SU-DHL-6 (cell line): ENCODE measurements at regions not wholly inside any gene's neighbourhood (a gene's known extent, or its start where the extent isn't known, plus 50 kb on each side); places are given as distances from the start of the nearest gene placed in this dataset.

Experiments used
- H2AFZ ChIP-seq: fragments of 200-600 bp; sonication (generic); 2 replicates; pipeline ENCODE4 v1.6.1; 2014; ENCODE audit warnings: low read depth, mild to moderate bottlenecking, moderate library complexity, mixed read lengths, antibody characterized with exemption, low read length; ENCODE audit not compliant: severe bottlenecking
- H3F3A ChIP-seq: fragments of 200-600 bp; shearing (Covaris generic); 2 replicates; pipeline ENCODE4 v1.6.0; 2016; ENCODE audit warnings: antibody characterized with exemption, mild to moderate bottlenecking; ENCODE audit not compliant: insufficient read depth
- H3K27ac ChIP-seq: fragments of 200-600 bp; sonication (generic); 2 replicates; pipeline ENCODE4 v1.5.1; 2016; ENCODE audit warnings: low read depth, mild to moderate bottlenecking, low read length, moderate library complexity, mixed read lengths
- H3K27me3 ChIP-seq: fragments of 200-600 bp; sonication (generic), shearing (Covaris generic); 2 replicates; pipeline ENCODE4 v1.6.0; 2014; ENCODE audit warnings: mild to moderate bottlenecking, low read length
- H3K36me3 ChIP-seq: fragments of 200-600 bp; sonication (generic); 2 replicates; pipeline ENCODE4 v1.6.1; 2014; ENCODE audit warnings: mild to moderate bottlenecking, low read length, mixed read lengths
- H3K4me2 ChIP-seq: fragments of 300-600, 200-600 bp; shearing (Covaris generic), sonication (generic); 2 replicates; pipeline ENCODE4 v1.6.0; 2014; ENCODE audit warnings: low read length, low read depth, mild to moderate bottlenecking; ENCODE audit not compliant: poor library complexity, severe bottlenecking
- H3K4me3 ChIP-seq: fragments of 200-600 bp; sonication (generic); 2 replicates; pipeline ENCODE4 v1.5.1; 2014; ENCODE audit warnings: antibody characterized with exemption, low read length, mild to moderate bottlenecking, mixed read lengths; ENCODE audit not compliant: insufficient read depth, poor library complexity, severe bottlenecking
- H3K79me2 ChIP-seq: fragments of 200-600 bp; sonication (generic); 2 replicates; pipeline ENCODE4 v1.6.1; 2014; ENCODE audit warnings: mild to moderate bottlenecking, low read length, moderate library complexity; ENCODE audit not compliant: insufficient read depth
- H3K9ac ChIP-seq: fragments of 200-600 bp; sonication (generic); 2 replicates; pipeline ENCODE4 v1.7.0; 2014; ENCODE audit warnings: mild to moderate bottlenecking, low read length
- H3K9me2 ChIP-seq: fragments of 200-600 bp; sonication (generic); replicated peaks from 2 replicates; pipeline ENCODE4 v1.6.1; 2014; ENCODE audit warnings: low read length; ENCODE audit not compliant: insufficient read depth
- H3K9me3 ChIP-seq: fragments of 200-600 bp; sonication (generic); 2 replicates; pipeline ENCODE4 v1.6.1; 2014; ENCODE audit warnings: low read length, mixed read lengths; ENCODE audit not compliant: insufficient read depth
- H4K20me1 ChIP-seq: fragments of 200-600 bp; sonication (generic); 2 replicates; pipeline ENCODE4 v1.6.1; 2014; ENCODE audit warnings: low read depth, mild to moderate bottlenecking, antibody characterized with exemption, low read length, moderate library complexity, mixed read lengths
- CTCF ChIP-seq: fragments of 200-600 bp; sonication (generic); IDR thresholded peaks from one replicate; pipeline ENCODE4 v1.5.1; 2017; ENCODE audit warnings: antibody characterized with exemption, mild to moderate bottlenecking, low read length, moderate library complexity; ENCODE audit not compliant: insufficient read depth, poor library complexity, severe bottlenecking
- EZH2phosphoT487 ChIP-seq: fragments of 200-600 bp; sonication (generic), shearing (Covaris generic); conservative IDR thresholded peaks from 2 replicates; pipeline ENCODE4 v1.6.1; 2018; ENCODE audit warnings: mild to moderate bottlenecking, antibody characterized with exemption, low read length, moderate library complexity, mixed read lengths

GRCh38 chr6:144405163-144405562 lies 120.0 kb downstream of the UTRN start:
- no peaks in the 10 kb centered on the region for H3K36me3 ChIP-seq
- TF ChIP-seq EZH2phosphoT487 (no peak), CTCF (no peak)
- H3K9me3 ChIP-seq = no peaks in the 10 kb centered on the region
- no peak overlapping the region for H3K9ac ChIP-seq
- H3K79me2 ChIP-seq = no peaks in the 10 kb centered on the region
- H3K9me2 ChIP-seq = no peaks in the 10 kb centered on the region
- H4K20me1 ChIP-seq = no peaks in the 10 kb centered on the region
- H3K4me2 ChIP-seq = no peak overlapping the region
- no peak overlapping the region for H3K4me3 ChIP-seq
- no peaks in the 10 kb centered on the region for H3F3A ChIP-seq
- no peak overlapping the region for H3K27ac ChIP-seq
- H2AFZ ChIP-seq = no peak overlapping the region
- H3K27me3 ChIP-seq = no peaks in the 10 kb centered on the region

GRCh38 chr6:144406796-144407195 lies 121.7 kb downstream of the UTRN start:
- H3K79me2 ChIP-seq = no peaks in the 10 kb centered on the region
- H4K20me1 ChIP-seq = no peaks in the 10 kb centered on the region
- no peaks in the 10 kb centered on the region for H3F3A ChIP-seq

GRCh38 chr6:144408161-144408560 lies 123.0 kb downstream of the UTRN start:
- Histone ChIP-seq H2AFZ (no peak overlapping the region), H3K4me2 (no peak overlapping the region), H3K27me3 (no peaks in the 10 kb centered on the region), H3F3A (no peaks in the 10 kb centered on the region), H3K27ac (no peak overlapping the region), H3K9me2 (no peaks in the 10 kb centered on the region), H3K36me3 (no peaks in the 10 kb centered on the region), H3K4me3 (no peak overlapping the region), H3K9ac (no peak overlapping the region), H3K79me2 (no peaks in the 10 kb centered on the region), H3K9me3 (no peaks in the 10 kb centered on the region), H4K20me1 (no peaks in the 10 kb centered on the region)
- TF ChIP-seq EZH2phosphoT487 = no peak
- TF ChIP-seq CTCF = no peak

More at GRCh38 chr6:144406796-144407195, 121.7 kb downstream of the UTRN start:
- TF ChIP-seq EZH2phosphoT487 (no peak), CTCF (no peak)
- Histone ChIP-seq H3K9me2 (no peaks in the 10 kb centered on the region), H3K27me3 (no peaks in the 10 kb centered on the region), H3K4me2 (no peak overlapping the region), H3K9ac (no peak overlapping the region), H2AFZ (no peak overlapping the region), H3K36me3 (no peaks in the 10 kb centered on the region), H3K27ac (no peak overlapping the region), H3K9me3 (no peaks in the 10 kb centered on the region), H3K4me3 (no peak overlapping the region)
